Lower leg skin (tissue), 4 donors: ENCODE measurements at regions not wholly inside any gene's neighbourhood (a gene's known extent, or its start where the extent isn't known, plus 50 kb on each side); places are given as distances from the start of the nearest gene placed in this dataset.

Source experiments
- DNase-seq, 2 donors: peaks; one replicate each; pipeline ENCODE4 v3.0.0-alpha.2; 2019; ENCODE audit warnings: low spot score in 2 of 2
- H3K4me3 ChIP-seq: fragments of 200-600 bp; sonication (generic); 2 replicates; pipeline ENCODE4 v1.5.1; 2017; ENCODE audit warnings: mild to moderate bottlenecking, low read depth; ENCODE audit not compliant: poor library complexity, severe bottlenecking
- POLR2A ChIP-seq, 2 donors: fragments of 450-650 bp; IDR thresholded peaks; one replicate each; pipeline ENCODE4 v1.6.1; 2016 to 2017; ENCODE audit warnings: antibody characterized with exemption in 2 of 2, mild to moderate bottlenecking in 1 of 2, moderate library complexity in 1 of 2
- WGBS, 2 donors: methylation state at CpG; one replicate each; pipeline ENCODE4 v1.1.5; 2018; 5-methylcytosine and 5-hydroxymethylcytosine counted together
- intact Hi-C: fragments of 100-400 bp; cut with DNase I; formaldehyde crosslinking; loops from one replicate; pipeline ENCODE4 v1.15.0; 2023; ENCODE audit warnings: low total_unique reads
- TF ChIP-seq, protein P1 (sequence below), 3 donors: fragments of 450-650 bp; IDR thresholded peaks; one replicate each; pipeline ENCODE4 v1.5.1; 2016; ENCODE audit warnings: antibody characterized with exemption in 3 of 3, mild to moderate bottlenecking in 3 of 3, moderate library complexity in 2 of 3

DNA sequence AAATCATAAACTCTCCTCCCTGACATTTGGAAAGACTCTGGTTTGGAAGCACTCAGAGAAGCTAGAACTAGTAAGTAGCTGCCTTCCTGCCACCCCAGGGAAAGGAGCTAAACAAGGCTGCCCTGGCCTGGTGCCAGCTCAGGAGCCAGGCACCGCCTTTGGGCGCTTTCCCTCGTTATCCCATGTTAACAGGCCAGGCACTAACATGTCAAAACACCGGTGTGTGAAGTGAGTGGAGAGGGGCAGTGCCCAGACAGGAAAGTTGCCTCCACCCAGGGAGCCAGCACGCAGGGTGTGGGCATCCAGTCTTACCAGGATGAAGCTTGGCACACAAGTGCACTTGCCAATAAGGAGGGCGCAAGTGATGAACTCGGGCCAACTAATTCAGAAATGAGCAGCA lies 346.8 kb downstream of the RRAGC start:
- TF ChIP-seq POLR2A (IDR thresholded peaks at IDR 0.05): no peak
- TF ChIP-seq, protein P1, sequence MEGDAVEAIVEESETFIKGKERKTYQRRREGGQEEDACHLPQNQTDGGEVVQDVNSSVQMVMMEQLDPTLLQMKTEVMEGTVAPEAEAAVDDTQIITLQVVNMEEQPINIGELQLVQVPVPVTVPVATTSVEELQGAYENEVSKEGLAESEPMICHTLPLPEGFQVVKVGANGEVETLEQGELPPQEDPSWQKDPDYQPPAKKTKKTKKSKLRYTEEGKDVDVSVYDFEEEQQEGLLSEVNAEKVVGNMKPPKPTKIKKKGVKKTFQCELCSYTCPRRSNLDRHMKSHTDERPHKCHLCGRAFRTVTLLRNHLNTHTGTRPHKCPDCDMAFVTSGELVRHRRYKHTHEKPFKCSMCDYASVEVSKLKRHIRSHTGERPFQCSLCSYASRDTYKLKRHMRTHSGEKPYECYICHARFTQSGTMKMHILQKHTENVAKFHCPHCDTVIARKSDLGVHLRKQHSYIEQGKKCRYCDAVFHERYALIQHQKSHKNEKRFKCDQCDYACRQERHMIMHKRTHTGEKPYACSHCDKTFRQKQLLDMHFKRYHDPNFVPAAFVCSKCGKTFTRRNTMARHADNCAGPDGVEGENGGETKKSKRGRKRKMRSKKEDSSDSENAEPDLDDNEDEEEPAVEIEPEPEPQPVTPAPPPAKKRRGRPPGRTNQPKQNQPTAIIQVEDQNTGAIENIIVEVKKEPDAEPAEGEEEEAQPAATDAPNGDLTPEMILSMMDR (IDR thresholded peaks at IDR 0.05): no peak
- intact Hi-C loops: no loop called here
- DNase-seq: peak; percentile 77 to 89
- 41 to 42% methylated on average over 7 of the region's 7 CpGs for WGBS, 2 donors
- no peak overlapping the region for H3K4me3 ChIP-seq

DNA sequence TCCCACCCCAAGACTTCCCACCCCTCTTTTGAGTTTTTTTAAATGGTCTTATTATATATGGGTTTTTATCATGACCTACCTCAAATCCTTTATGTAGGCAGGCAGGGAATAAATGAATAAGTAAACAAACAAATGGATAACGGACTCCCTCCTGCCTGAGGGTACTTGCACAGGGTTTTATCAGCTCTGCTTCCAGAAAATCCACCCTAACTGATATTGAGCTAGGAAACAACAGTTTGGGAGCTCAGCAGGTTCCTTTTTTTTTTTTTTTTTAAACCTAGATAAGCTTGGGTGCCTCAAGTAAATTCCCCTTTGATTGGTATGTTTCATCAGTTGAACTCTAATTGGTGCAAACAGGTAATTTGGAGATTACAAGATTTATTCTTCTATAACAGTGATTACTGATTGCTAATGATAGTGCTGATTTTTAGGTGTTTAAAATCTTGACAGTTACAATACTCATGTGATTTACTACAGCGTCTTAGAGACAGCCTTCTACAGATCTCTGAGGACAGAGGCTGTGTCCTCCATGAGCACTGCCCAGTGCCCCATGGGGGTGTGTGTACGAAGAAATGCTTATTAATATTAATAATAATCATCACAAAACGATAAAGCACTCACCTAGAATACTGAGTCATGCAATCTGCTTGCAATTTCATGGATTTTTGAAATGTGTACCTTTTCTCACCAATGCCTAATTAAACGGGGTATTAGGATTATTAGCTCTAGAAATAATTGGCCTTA lies 347.4 kb downstream of the RRAGC start:
- no peak for DNase-seq
- intact Hi-C loops: no loop called here
- no peak overlapping the region for H3K4me3 ChIP-seq
- TF ChIP-seq, protein P1 (IDR thresholded peaks at IDR 0.05): no peak
- no peak for TF ChIP-seq POLR2A (IDR thresholded peaks at IDR 0.05)
- WGBS, 2 donors: 42 to 48% methylated on average over 5 of the region's 5 CpGs

DNA sequence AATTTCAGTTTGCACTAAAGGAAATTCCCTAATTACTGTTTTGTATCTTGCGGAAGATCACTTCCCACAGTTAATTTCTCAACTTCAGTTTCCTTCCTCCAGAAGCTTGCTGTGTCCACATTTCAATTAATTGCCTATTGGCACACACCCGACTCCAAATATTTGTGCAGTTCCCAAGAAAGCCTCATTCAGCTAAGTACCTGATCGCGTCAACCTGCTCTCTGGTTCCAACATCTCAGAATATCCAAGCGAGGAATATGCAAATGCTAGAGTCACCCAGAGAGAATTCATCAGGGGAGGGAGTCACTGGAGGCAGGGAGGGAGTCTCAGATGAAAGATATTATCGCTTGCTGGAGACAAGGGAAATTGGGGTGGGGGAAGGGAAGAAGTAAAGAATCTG lies 351.3 kb downstream of the RRAGC start:
- no peak for DNase-seq
- intact Hi-C loops: no loop called here
- 21 to 25% methylated on average over 6 of the region's 6 CpGs for WGBS, 2 donors
- TF ChIP-seq POLR2A (IDR thresholded peaks at IDR 0.05): no peak
- TF ChIP-seq, protein P1 (IDR thresholded peaks at IDR 0.05): no peak
- H3K4me3 ChIP-seq: no peak overlapping the region

DNA sequence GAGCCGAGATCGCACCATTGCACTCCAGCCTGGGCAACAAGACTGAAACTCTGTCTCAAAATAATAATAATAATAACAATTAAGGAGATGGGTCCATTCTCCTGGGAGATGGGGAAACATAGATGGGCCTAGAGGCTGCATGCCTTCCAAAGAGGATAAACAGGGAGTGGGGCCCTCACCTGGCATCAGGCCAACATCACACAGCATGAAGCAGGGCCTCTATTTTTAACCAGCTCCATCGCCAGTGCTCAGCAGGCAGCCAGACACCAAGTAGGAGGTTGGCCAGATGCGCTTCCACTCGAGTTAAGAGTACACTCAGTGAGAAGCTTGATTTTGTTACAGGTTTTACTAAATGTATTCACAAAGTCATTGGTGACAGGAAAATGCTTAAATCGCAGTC lies 352.0 kb downstream of the RRAGC start:
- H3K4me3 ChIP-seq: no peak overlapping the region
- no peak for DNase-seq
- WGBS, 2 donors: 58 to 61% methylated on average over 6 of the region's 6 CpGs
- TF ChIP-seq POLR2A (IDR thresholded peaks at IDR 0.05): no peak
- TF ChIP-seq, protein P1 (IDR thresholded peaks at IDR 0.05): no peak
- intact Hi-C loops: no loop called here

DNA sequence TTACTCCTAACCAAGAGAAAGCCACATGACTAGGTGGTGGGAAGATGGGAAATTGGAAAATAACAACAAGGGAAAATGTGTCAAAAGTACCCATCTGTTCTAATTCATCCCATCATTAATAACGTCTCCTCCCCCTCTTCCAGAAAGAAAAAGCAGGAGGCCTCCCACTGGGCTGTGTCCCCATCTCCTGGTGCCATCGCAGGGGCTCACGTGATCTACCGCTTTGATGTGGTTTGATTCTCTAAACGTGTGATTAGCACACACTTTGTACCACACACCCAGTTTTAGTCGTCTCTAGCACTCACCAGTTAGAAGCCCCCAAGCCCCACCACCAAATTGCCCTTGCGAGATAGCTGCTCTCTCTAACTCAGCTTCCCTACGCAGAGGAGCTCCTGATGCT lies 353.6 kb downstream of the RRAGC start:
- TF ChIP-seq, protein P1 (IDR thresholded peaks at IDR 0.05): no peak
- TF ChIP-seq POLR2A (IDR thresholded peaks at IDR 0.05): no peak
- 51 to 65% methylated on average over 8 of the region's 8 CpGs for WGBS, 2 donors
- H3K4me3 ChIP-seq: no peak overlapping the region
- DNase-seq: no peak
- intact Hi-C loops: no loop called here

DNA sequence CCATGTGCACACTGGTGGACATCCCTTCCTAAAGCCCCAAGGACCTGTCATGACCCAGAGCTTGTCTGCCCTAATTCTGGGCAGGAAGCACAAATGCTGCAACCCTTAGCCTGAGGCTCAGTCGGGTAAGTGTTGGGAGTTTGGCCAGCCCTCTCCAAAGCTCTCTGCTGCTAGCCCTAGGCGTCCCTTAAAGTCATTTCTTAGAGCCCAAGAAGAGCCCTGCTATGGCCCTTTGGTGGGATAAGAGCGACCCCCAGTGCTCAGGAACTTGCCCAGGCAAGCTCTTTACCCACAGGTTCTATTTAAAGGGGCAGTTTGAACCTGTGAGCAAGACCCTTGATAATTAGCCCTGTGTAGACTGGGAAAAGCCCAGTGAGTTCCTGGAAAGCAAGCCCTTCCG lies 356.8 kb downstream of the RRAGC start:
- DNase-seq: no peak
- 38 to 60% methylated on average over 4 of the region's 4 CpGs for WGBS, 2 donors
- intact Hi-C loops: no loop called here
- H3K4me3 ChIP-seq: no peak overlapping the region
- TF ChIP-seq POLR2A (IDR thresholded peaks at IDR 0.05): no peak
